A673 (cell line): ENCODE measurements at regions not wholly inside any gene's neighbourhood (a gene's known extent, or its start where the extent isn't known, plus 50 kb on each side); places are given as distances from the start of the nearest gene placed in this dataset.

Experiments
- CTCF ChIP-seq: fragments of 300-800, 200-600 bp; sonication (generic); conservative IDR thresholded peaks from 2 replicates; pipeline ENCODE4 v1.5.1; 2017; ENCODE audit warnings: low read depth, mild to moderate bottlenecking, antibody characterized with exemption, low read length, moderate library complexity, mixed read lengths
- EZH2 ChIP-seq: fragments of 200-600 bp; sonication (generic); IDR thresholded peaks from 2 replicates; pipeline ENCODE4 v1.6.1; 2017; ENCODE audit warnings: borderline replicate concordance, low read depth, mild to moderate bottlenecking, mixed read lengths, antibody characterized with exemption, low read length; ENCODE audit not compliant: poor library complexity, severe bottlenecking

DNA sequence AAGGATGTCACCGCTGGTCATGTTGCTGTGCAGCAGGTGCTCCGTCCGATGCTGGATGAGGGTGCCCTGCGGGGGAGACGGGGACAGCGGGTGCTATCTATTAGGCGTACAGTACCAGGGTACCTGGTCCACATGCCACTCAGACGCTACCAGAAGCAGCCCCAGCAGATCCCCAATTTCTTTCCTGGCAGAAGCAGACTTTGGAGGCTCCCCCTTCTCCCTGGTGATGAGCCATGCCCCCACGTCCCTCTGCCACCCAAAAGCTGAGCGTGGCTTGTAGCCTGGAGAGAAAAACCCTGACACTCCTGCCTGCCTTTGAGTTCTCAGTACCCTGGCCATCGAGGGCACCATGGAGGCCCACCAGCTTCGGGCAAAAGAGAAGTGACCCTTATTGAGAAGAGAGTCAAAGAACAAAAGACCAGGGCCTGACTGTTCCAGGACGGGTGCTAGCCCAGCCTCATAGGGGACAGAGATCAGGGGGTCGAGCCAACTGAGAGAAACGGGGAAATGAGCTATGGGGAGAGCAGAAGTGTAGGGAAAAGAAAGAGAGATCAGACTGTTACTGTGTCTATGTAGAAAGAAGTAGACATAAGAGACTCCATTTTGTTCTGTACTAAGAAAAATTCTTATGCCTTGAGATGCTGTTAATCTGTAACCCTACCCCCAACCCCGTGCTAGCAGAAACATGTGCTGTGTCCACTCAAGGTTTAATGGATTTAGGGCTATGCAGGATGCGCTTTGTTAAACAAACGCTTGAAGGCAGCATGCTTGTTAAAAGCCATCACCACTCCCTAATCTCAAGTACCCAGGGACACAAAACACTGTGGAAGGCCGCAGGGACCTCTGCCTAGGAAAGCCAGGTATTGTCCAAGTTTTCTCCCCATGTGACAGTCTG lies 62.0 kb upstream of the ZNF354B start:
- TF ChIP-seq EZH2 (no peak), CTCF (no peak)
